SJSA1 (cell line): ENCODE measurements at regions not wholly inside any gene's neighbourhood (a gene's known extent, or its start where the extent isn't known, plus 50 kb on each side); places are given as distances from the start of the nearest gene placed in this dataset.

Source experiments
- DNase-seq, 2 experiments: peaks; one replicate each; pipeline ENCODE4 v3.0.0-alpha.2; 2015 to 2020; ENCODE audit warnings: low spot score in 2 of 2, low read depth in 1 of 2
- H3K27ac ChIP-seq: fragments of 250-450 bp; sonication (Bioruptor Pico); 2 replicates; pipeline ENCODE4 v1.5.1; 2020; ENCODE audit warnings: mild to moderate bottlenecking, moderate library complexity
- H3K27me3 ChIP-seq: fragments of 250-450 bp; sonication (Bioruptor Pico); replicated peaks from 2 replicates; pipeline ENCODE4 v1.5.1; 2020; ENCODE audit warnings: mild to moderate bottlenecking, moderate library complexity
- H3K36me3 ChIP-seq: fragments of 250-450 bp; sonication (Bioruptor Pico); 2 replicates; pipeline ENCODE4 v1.5.1; 2020; ENCODE audit warnings: mild to moderate bottlenecking
- H3K4me1 ChIP-seq: fragments of 250-450 bp; sonication (Bioruptor Pico); replicated peaks from 2 replicates; pipeline ENCODE4 v1.6.1; 2021; ENCODE audit warnings: mild to moderate bottlenecking
- H3K4me3 ChIP-seq: fragments of 250-450 bp; sonication (Bioruptor Pico); 2 replicates; pipeline ENCODE4 v1.5.1; 2020; ENCODE audit warnings: mild to moderate bottlenecking
- H3K9me3 ChIP-seq: fragments of 250-450 bp; sonication (Bioruptor Pico); replicated peaks from 2 replicates; pipeline ENCODE4 v1.5.1; 2020; ENCODE audit warnings: mild to moderate bottlenecking

GRCh38 chr12:30026621-30027234 is 243.0 kb upstream of the TMTC1 start:
- H3K27ac ChIP-seq, result peak overlapping the region; percentile 58
- DNase-seq, result peak; percentile 50 to 62
- H3K9me3 ChIP-seq, result no peaks in the 10 kb centered on the region
- H3K27me3 ChIP-seq, result no peaks in the 10 kb centered on the region
- peaks cover 32% of the 10 kb centered on the region for H3K4me1 ChIP-seq
- H3K36me3 ChIP-seq, result no peaks in the 10 kb centered on the region
- H3K4me3 ChIP-seq, result no peak overlapping the region

- Histone ChIP-seq H3K36me3 (no peaks in the 10 kb centered on the region), H3K4me1 (peaks cover 32% of the 10 kb centered on the region), H3K9me3 (no peaks in the 10 kb centered on the region), H3K27ac (peak overlapping the region; percentile 58), H3K4me3 (no peak overlapping the region), H3K27me3 (no peaks in the 10 kb centered on the region)
- no peak for DNase-seq
These were observed 241.6 kb upstream of the TMTC1 start for GRCh38 chr12:30025317-30025716.

DNA sequence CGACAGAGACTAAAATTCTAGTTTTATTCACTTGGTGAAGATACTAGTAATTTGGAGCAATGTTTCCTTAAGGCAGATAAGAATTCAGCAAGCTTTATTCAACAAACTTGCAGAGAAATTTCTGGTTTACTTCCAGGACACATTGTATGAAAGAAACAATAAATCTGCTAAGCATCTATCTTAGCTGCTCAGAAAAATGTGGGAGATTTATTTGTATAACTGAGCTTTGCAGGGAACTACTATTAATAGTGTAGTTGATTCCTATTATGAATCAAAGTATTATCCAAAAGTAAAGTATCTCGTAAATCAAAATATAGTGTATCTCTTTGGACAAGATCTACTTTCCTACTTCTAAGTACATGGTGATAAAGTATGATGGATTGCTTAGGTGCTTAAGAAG is 239.4 kb upstream of the TMTC1 start:
- no peaks in the 10 kb centered on the region for H3K9me3 ChIP-seq
- no peaks in the 10 kb centered on the region for H3K36me3 ChIP-seq
- DNase-seq, result no peak
- no peak overlapping the region for H3K27ac ChIP-seq
- no peak overlapping the region for H3K4me3 ChIP-seq
- H3K4me1 ChIP-seq, result peaks cover 32% of the 10 kb centered on the region
- H3K27me3 ChIP-seq, result no peaks in the 10 kb centered on the region

GRCh38 chr12:30021051-30021833 is 237.5 kb upstream of the TMTC1 start:
- H3K4me1 ChIP-seq, result peaks cover 17% of the 10 kb centered on the region
- no peak for DNase-seq
- H3K9me3 ChIP-seq, result no peaks in the 10 kb centered on the region
- no peaks in the 10 kb centered on the region for H3K36me3 ChIP-seq
- H3K27me3 ChIP-seq, result no peaks in the 10 kb centered on the region
- no peak overlapping the region for H3K27ac ChIP-seq
- H3K4me3 ChIP-seq, result no peak overlapping the region

GRCh38 chr12:30019366-30020140 is 235.8 kb upstream of the TMTC1 start:
- no peaks in the 10 kb centered on the region for H3K27me3 ChIP-seq
- H3K4me3 ChIP-seq, result no peak overlapping the region
- no peaks in the 10 kb centered on the region for H3K36me3 ChIP-seq
- no peak for DNase-seq
- peaks cover 9% of the 10 kb centered on the region for H3K4me1 ChIP-seq
- no peak overlapping the region for H3K27ac ChIP-seq
- no peaks in the 10 kb centered on the region for H3K9me3 ChIP-seq

DNA sequence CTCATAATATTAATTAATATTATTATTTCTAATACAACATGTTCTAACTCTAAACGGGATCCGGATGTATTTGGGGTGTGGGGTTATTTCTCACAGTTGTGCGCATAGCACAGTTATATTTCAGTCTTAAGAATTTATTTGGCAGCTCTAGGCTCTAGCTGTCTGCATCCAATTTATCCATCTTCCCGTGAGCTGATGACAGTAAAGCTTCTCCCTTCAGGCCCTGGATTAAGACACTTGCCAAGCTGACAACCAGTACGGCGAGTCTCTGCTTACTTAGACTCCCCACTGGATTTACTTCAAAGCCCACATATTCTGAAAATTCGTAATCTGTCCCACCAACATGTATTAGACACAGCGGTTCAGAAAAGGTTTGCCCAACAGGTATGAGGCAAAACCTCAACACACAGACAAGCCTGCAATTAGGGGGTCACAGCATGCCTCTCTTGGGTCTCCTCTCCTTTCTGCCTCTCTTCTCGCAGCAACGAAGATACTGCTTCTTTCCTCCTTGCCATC is 232.9 kb upstream of the TMTC1 start:
- no peak for DNase-seq
- Histone ChIP-seq H3K9me3 (no peaks in the 10 kb centered on the region), H3K4me1 (no peaks in the 10 kb centered on the region; the same call in 1 of the 2 replicates), H3K27me3 (no peaks in the 10 kb centered on the region), H3K4me3 (no peak overlapping the region), H3K36me3 (no peaks in the 10 kb centered on the region), H3K27ac (no peak overlapping the region)

- DNase-seq, result no peak
- Histone ChIP-seq H3K4me3 (no peak overlapping the region), H3K4me1 (no peaks in the 10 kb centered on the region; the same call in 1 of the 2 replicates), H3K9me3 (no peaks in the 10 kb centered on the region), H3K27me3 (no peaks in the 10 kb centered on the region), H3K36me3 (no peaks in the 10 kb centered on the region), H3K27ac (no peak overlapping the region)
These were observed 232.0 kb upstream of the TMTC1 start for GRCh38 chr12:30015631-30016337.

DNA sequence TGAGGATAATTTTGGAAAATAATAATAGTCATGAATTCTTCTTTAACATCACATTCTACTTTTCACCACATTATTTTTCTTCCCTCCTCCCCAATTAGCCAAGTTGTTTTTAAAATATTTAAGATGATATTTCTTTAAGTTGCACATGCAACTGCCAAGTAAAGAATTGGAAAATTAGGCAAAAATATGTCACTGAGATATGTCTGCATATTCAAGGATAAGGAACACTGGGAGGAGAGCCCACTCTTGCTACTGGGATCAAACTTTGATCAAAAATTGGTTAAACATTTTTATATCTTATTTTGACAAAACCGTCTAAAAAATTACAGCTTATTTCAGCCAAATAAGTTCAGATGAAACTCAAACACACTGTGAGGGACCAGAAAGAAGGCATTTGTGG is 231.2 kb upstream of the TMTC1 start:
- H3K27ac ChIP-seq, result no peak overlapping the region
- no peak overlapping the region for H3K4me3 ChIP-seq
- H3K27me3 ChIP-seq, result no peaks in the 10 kb centered on the region
- DNase-seq, result no peak
- H3K36me3 ChIP-seq, result no peaks in the 10 kb centered on the region
- H3K4me1 ChIP-seq, result no peaks in the 10 kb centered on the region; the same call in 1 of the 2 replicates
- no peaks in the 10 kb centered on the region for H3K9me3 ChIP-seq

GRCh38 chr12:30012816-30013450 is 229.2 kb upstream of the TMTC1 start:
- no peak overlapping the region for H3K27ac ChIP-seq
- DNase-seq, result no peak
- no peaks in the 10 kb centered on the region for H3K9me3 ChIP-seq
- H3K4me3 ChIP-seq, result no peak overlapping the region
- no peaks in the 10 kb centered on the region for H3K27me3 ChIP-seq
- H3K4me1 ChIP-seq, result no peaks in the 10 kb centered on the region
- H3K36me3 ChIP-seq, result no peaks in the 10 kb centered on the region

DNA sequence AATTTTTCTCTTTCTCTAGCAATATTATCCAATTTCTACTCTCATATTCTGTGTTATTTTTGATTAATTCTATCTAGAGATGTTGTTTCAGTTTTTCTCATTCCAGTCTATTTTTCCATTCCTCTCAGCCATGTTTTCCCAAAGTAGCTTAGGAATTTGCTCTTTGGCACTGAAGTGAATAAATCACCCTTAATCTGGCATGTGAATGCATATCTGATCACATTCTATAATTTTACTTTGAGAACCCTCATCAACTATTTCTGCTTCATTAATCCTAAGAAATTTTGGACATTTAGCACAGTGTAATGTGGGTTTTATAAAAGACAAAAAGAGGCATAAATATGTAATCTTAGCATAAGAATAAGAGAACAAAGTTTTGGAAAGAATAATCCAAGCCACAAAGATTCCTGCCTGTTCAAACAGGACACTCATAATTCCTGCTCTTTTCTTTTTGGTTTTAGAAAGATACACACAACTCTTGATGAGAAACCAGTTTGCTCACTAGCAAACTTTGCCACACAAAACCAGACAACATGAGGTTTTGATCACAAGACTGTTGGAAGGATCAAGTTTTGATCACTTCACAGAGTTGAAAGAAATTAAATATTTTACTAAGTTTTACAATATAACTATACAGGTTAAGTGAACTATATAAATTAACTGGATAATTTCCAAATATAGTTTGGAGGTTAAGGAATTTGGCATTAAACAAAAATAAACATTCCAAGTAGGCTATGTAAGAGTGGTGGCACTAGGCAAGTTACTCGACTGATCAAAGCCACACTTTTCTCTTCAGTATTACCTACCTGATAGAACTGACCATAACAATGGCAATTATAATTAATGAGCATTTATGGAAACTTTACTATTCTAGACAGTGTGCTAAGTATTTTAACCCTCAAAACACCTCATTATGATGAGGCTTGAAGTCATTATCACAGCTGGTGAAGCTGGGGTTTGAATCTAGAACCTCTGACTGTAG is 226.6 kb upstream of the TMTC1 start:
- H3K27me3 ChIP-seq, result no peaks in the 10 kb centered on the region

GRCh38 chr12:30006021-30006420 is 222.3 kb upstream of the TMTC1 start:
- H3K27me3 ChIP-seq, result no peaks in the 10 kb centered on the region
- no peaks in the 10 kb centered on the region for H3K9me3 ChIP-seq
- no peak for DNase-seq
- no peaks in the 10 kb centered on the region for H3K4me1 ChIP-seq
- no peak overlapping the region for H3K4me3 ChIP-seq
- no peak overlapping the region for H3K27ac ChIP-seq
- no peaks in the 10 kb centered on the region for H3K36me3 ChIP-seq

More for the DNA sequence above, 226.6 kb upstream of the TMTC1 start:
- DNase-seq, result no peak
- no peak overlapping the region for H3K27ac ChIP-seq
- H3K4me1 ChIP-seq, result no peaks in the 10 kb centered on the region
- no peak overlapping the region for H3K4me3 ChIP-seq
- no peaks in the 10 kb centered on the region for H3K36me3 ChIP-seq
- H3K9me3 ChIP-seq, result no peaks in the 10 kb centered on the region

GRCh38 chr12:30003321-30003720 is 219.6 kb upstream of the TMTC1 start:
- Histone ChIP-seq H3K27ac (no peak overlapping the region), H3K36me3 (no peaks in the 10 kb centered on the region), H3K4me1 (no peaks in the 10 kb centered on the region), H3K9me3 (no peaks in the 10 kb centered on the region), H3K4me3 (no peak overlapping the region), H3K27me3 (no peaks in the 10 kb centered on the region)
- DNase-seq, result no peak
